NCI-H1436 (cell line): ENCODE measurements at regions not wholly inside any gene's neighbourhood (a gene's known extent, or its start where the extent isn't known, plus 50 kb on each side); places are given as distances from the start of the nearest gene placed in this dataset.
"Not testable (repeated sequence)": the region's sequence is repeated elsewhere in the genome, so short reads cannot be mapped to it uniquely, and the experiment has no call there.

Source experiments
- DNase-seq: peaks from one replicate; lab custom pipeline; 2025; lab: John Stamatoyannopoulos, UW

DNA sequence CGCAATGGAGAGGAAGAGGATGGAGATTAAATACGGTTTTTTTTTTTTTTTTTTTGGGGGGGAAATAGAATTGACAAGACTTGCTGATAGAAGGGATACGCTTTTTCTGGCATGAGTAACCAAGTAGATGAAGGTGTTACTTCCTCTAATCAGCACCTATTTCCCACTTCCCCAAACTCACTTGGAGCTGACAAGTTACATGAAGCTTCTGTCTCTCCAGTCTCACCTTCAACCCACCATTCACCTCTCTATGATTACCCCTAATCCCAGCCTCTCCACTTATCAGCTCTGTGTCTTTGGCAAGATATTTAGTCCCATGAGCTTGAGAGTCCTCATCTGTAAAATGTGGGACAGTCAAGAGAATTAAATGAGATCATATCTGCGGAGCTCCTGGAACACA, 185.9 kb upstream of the HS3ST3A1 start:
- no peak for DNase-seq

GRCh38 chr17:13788385-13788784, 186.7 kb upstream of the HS3ST3A1 start:
- no peak for DNase-seq

DNA sequence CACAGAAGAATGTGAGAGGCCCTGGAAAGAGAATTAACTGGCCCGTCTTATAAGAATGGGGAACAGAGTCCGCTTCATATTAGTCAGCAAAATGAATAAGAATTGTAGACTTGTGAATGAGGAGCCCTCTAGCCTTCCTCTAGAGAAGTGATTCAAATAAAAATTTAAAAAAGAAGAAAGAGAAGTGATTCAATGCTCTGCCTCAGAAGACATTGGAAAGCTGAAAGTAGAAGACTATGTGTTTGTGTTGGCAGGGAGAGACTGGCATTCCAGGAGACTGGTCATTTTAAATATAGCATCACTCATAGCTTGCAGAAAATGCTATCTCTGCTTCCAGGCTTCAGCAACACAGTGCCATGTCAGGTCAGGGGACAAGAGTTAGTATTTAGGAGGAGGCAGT, 190.6 kb upstream of the HS3ST3A1 start:
- DNase-seq: no peak

DNA sequence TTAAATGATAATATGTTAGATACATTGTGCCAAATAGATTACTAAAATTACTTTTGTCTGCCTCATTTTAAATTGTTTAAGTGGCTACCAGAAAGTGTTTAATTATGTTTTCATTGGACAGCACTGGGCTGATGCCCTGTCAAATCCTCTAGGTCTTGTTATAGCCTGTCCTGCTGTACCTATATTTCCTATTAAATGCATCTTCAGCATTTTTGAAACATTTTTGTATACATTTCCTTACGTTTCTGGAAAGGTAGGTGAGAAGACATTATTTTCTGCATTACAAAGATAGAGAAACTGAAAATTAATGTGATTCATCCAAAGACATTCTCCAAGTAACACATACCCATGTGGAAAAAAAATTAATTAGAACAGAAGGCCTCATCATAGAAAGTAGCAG, 192.2 kb upstream of the HS3ST3A1 start:
- no peak for DNase-seq

DNA sequence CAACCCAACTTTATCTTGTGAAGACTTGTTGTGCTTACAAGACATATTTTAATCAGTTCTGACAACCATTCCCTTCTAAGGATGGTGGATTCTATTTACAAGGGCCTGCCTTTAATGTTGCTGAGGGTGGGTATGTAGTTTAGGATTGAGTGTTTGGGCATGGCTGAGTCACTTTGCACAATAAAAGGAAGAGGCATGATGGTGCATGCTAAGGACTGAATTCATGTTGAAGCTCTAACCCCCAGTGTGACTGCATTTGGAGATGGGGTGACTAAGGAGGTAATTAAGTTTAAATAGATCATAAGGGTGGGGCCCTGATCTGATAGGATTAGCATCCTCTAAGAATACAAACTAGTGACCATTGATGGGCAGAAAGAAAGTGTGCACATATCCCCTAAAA, 196.1 kb upstream of the HS3ST3A1 start:
- no peak for DNase-seq

DNA sequence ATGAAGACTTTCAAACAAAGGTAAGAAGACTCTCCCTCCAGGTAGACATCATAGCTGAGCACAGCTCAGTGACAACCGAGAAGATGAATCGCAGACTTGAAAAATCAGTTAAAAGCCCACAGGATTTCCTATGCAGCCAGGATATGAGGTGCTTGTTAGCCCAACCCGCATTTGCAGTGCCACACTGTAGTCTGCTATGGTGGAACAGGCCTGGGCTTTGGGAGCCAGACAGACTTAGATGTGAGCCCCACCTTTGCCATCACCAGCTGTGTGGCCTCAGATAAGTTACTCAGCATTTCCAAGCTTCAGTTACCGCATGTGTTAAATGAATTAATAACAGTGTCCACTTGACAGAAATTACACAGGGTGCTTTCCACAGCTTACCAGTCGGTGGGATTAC, 204.4 kb upstream of the HS3ST3A1 start:
- DNase-seq: no peak

DNA sequence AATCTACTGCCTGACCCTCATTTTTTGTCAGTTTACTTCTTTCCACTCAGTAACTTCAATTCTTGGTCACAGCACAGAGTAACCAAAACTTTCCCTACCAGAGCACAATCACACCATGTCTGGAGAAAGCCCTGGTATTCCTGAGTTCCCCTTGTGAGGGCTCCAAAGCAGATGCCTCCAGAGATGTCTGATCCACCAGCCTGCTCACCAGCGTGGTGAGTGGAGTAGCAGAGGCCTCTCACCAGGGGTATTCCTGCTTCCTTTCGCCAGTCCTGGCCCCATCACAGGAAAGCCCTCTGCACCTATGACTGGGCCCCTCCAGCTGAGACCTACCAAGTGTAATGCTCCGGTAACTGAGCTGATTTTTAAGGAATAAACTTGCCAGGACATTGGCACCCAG, 205.4 kb upstream of the HS3ST3A1 start:
- no peak for DNase-seq

DNA sequence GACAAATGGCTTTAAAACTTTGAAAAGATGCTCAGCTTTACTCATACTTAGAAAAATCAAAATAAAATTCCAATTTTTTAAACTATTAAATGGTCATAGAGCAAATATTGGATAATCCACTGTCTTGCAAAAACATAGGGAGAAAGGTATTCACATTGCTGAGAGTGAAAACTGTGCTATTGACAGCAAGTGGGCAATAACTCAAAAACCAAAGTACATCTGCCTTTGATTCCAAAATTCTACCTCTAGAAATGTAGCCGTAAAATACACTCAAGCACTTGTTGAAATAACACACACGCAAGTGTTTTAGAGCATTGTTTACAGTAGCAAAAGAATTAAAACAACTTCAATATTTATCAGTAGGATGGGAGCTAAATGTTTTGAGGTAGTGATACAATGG, 210.6 kb upstream of the HS3ST3A1 start:
- DNase-seq: no peak

DNA sequence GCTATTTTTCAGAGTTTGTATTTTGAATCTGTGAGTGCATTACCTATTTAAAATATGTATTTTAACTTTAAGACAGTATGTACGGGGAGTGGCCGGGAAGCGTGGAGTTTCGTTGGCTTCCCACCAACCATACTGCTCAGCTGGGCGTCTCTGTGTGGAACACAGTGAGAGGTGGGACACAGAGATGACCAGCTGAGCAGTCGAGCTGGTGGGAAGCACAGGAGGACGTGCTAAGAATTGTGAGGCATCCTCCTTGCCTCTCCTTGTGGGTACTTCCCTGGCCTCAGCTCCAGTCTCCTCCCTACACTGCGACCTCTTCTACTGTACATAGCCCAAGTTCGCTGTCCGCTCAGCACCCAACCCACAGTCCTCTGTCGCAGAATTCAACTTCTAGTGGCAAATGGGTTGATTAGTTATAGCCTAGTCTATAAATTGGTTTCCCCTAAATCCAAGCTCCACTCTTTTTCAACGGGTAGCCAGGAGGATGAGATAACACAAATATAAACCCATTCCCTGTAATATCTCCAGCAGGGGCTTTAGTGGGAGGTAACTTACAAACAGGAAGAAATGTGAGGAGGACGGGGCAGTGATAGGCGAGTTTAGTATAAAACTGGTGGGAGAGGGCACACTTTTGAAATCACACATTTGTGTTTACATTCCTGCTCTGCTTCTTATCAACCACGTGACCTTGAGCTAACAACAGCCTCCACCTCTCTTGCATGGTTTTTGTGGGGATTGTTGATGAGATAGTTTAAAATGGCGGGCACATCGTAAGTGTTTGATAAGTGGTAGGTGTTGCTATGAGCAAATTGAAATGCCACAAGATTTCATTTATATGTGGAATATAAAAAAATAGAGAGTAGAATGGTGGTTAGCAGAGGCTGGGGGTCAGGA, 211.9 kb upstream of the HS3ST3A1 start:
- DNase-seq: no peak

- DNase-seq: no peak
Measured at GRCh38 chr17:13822700-13823099, 221.0 kb upstream of the HS3ST3A1 start.

DNA sequence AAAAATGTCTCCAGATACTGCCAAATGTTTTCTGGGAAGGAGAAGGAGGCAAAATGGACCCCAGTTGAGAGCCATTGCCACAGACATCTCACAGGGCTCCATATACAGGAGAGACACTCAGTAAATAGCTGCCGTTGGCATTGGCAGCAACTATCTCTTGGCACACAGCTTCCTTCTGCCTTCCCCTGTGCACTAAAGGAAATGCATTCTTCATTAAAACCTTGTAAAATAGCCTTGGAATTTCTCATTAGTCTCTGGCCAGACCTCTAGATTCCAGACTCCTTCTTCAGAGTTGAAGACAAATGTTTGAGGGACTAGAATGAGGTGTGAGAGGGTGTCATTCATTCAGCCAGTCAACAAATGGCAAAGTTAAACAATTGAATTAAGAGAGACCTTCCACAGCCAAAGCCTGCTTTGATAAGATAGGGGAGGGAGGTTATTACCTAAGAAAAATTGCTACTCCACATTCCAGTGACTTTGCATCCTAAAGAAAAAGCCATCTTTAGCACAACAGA, 223.9 kb upstream of the HS3ST3A1 start:
- no peak for DNase-seq

DNA sequence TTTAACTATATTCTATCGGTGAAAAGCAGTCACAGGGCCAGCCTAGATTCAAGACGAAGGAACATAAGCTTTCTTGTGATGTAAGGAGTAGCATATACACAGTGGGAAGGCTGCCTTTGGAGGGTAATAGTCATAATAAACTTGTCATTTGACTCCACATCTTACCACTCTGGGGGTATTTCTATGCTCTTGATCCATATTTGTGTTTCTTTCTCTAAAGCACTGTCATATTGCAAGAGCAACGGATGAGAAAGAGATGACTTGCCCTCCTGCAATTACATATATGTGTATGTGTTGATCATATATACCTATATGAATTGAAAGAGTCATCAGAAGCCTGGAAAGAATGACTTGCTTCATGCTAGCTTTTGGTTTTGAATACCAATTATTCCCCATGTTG, 225.4 kb upstream of the HS3ST3A1 start:
- no peak for DNase-seq

GRCh38 chr17:13833921-13834320, 232.2 kb upstream of the HS3ST3A1 start:
- no peak for DNase-seq

GRCh38 chr17:13835151-13835550, 233.4 kb upstream of the HS3ST3A1 start:
- DNase-seq: no peak

GRCh38 chr17:13837417-13837816, 231.9 kb upstream of the COX10 start:
- DNase-seq: no peak

GRCh38 chr17:13840254-13840653, 229.1 kb upstream of the COX10 start:
- no peak for DNase-seq

- DNase-seq: no peak
Measured at GRCh38 chr17:13843862-13844635, 225.3 kb upstream of the COX10 start.

- DNase-seq: no peak
Measured at GRCh38 chr17:13851889-13852288, 217.4 kb upstream of the COX10 start.

DNA sequence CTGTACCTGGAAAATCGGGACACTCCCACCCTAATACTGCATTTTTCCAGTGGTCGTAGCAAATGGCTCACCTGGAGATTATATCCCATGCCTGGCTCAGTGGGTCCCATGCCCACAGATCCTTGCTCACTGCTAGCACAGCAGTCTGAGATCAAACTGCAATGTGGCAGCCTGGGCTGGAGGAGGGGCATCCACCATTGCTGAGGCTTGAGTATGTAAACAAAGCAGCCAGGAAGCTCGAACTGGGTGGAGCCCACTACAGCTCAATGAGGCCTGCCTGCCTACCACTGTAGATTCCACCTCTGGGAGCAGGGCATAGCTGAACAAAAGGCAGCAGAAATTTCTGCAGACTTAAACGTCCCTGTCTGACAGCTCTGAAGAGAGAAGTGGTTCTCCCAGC, 213.6 kb upstream of the COX10 start:
- DNase-seq: not testable (repeated sequence)

DNA sequence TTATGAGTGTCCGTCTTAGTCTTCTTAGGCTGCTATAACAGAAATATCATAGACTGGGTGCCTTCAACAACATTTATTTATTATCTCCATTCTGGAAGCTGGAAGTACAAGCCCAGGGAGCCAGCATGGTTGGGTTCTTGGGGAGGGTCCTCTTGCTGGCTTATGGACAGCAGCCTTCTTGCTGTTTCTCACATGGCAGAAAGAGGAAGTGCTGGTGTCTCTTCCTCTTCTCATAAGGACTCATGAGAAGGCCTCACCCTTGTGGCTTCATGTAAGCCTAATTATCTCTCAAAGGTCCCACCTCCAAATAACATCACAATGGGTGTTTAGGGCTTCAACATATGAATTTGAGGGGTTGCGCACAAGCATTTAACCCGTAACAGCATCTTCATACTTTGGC, 207.0 kb upstream of the COX10 start:
- no peak for DNase-seq

- DNase-seq: no peak
Measured at GRCh38 chr17:13863436-13863835, 205.9 kb upstream of the COX10 start.

DNA sequence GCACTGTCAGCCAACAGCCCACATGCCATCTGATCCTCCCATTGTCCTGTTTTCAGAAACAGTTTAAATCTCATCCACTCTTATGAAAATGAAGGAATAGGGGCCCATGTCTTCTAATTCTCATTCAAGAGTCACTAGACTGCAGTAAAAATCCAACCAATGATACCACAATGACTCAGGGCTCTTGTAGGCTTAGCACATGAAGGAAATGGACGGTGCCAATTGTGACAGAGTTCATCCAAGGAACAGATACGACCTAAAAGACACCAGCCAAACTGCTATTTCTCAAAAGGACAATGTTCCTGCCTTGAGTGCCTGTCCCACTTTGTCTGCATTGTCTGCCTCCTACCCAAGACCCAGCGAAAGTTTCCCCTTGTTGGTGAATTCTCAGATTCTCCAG, 204.8 kb upstream of the COX10 start:
- no peak for DNase-seq

GRCh38 chr17:13865650-13866049, 203.7 kb upstream of the COX10 start:
- DNase-seq: no peak
